ENCODE measurements at regions not wholly inside any gene's neighbourhood (a gene's known extent, or its start where the extent isn't known, plus 50 kb on each side); places are given as distances from the start of the nearest gene placed in this dataset.

DNA sequence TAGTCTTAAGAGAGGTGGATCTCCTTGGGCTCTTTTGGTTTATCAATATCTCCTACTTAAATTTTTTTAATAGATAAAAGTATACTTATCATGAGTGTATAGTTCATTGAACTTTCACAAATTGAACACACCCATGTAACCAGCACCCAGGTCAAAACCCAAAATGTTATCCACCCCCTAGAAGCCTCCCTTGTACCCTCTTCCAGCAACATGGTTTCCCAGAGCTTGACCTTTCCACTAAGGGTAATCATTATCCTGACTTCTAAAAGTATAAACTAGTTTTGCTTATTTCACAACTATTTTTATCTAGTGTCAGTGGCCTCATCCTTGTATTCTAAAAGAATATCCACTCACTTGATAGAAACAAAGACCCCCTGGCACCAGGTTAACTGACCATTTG, 106.8 kb downstream of the MDH1 start:
- peaks cover 0 to 14% (median 5%) of the 10 kb centered on the region in 12 donors for H3K4me1 ChIP-seq
- DNase-seq (no peak), ATAC-seq (no peak)
- H3K36me3 ChIP-seq, result no peaks in the 10 kb centered on the region
- H3K4me3 ChIP-seq, result no peak overlapping the region
- H3K27ac ChIP-seq, result no peak overlapping the region
- H3K9me3 ChIP-seq, result no peaks in the 10 kb centered on the region
- no peak for TF ChIP-seq POLR2A (IDR thresholded peaks at IDR 0.05)
- TF ChIP-seq, protein P1, sequence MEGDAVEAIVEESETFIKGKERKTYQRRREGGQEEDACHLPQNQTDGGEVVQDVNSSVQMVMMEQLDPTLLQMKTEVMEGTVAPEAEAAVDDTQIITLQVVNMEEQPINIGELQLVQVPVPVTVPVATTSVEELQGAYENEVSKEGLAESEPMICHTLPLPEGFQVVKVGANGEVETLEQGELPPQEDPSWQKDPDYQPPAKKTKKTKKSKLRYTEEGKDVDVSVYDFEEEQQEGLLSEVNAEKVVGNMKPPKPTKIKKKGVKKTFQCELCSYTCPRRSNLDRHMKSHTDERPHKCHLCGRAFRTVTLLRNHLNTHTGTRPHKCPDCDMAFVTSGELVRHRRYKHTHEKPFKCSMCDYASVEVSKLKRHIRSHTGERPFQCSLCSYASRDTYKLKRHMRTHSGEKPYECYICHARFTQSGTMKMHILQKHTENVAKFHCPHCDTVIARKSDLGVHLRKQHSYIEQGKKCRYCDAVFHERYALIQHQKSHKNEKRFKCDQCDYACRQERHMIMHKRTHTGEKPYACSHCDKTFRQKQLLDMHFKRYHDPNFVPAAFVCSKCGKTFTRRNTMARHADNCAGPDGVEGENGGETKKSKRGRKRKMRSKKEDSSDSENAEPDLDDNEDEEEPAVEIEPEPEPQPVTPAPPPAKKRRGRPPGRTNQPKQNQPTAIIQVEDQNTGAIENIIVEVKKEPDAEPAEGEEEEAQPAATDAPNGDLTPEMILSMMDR (IDR thresholded peaks at IDR 0.05), result no peak
- H3K27me3 ChIP-seq, result no peaks in the 10 kb centered on the region
- intact Hi-C loops (cut with DNase I), result loop anchor here in 6 of 10 donors (5.0 to 10.0 kb wide), 6 partner anchors 147 to 319 kb away; partner anchors contain the start of genes UGP2 (in 2 of the 6) and VPS54 (in 1 of the 6)

GRCh38 chr2:63696496-63696895, 107.7 kb downstream of the MDH1 start:
- TF ChIP-seq, protein P1 (IDR thresholded peaks at IDR 0.05), result no peak
- Histone ChIP-seq H3K4me3 (no peak overlapping the region), H3K27ac (no peak overlapping the region), H3K27me3 (no peaks in the 10 kb centered on the region), H3K4me1 (peaks cover 0 to 14% (median 5%) of the 10 kb centered on the region in 12 donors), H3K9me3 (no peaks in the 10 kb centered on the region), H3K36me3 (no peaks in the 10 kb centered on the region)
- no peak for DNase-seq
- intact Hi-C loops (cut with DNase I), result loop anchor here in 6 of 10 donors (5.0 to 10.0 kb wide), 6 partner anchors 146 to 318 kb away; partner anchors contain the start of genes UGP2 (in 2 of the 6) and VPS54 (in 1 of the 6)
- no peak for ATAC-seq
- WGBS, 4 donors, result 67 to 83% (median 80%) methylated on average over 1 of the region's 1 CpG

DNA sequence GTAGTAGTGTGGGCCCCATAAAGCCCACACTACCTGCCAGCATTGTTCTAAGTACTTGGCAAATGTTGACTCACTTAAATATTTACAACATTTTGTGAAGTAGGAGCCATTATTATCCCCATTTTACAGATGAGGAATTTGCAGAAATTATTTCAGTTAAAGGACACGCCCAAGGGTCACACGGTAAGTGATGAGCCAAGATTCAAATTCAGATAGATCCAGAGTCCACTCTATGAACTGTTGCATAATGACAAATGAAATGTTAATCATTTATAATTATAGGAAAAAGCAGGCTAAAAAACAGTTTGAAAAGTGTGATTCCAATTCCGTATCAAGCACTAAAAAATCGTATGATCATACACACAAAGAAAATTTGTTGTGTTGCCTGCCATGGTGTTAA, 108.4 kb downstream of the MDH1 start:
- no peak for ATAC-seq
- H3K27me3 ChIP-seq, result no peaks in the 10 kb centered on the region
- WGBS, 4 donors, result 93 to 98% (median 97%) methylated on average over 4 of the region's 4 CpGs
- TF ChIP-seq POLR2A (IDR thresholded peaks at IDR 0.05), result no peak
- TF ChIP-seq, protein P1 (IDR thresholded peaks at IDR 0.05), result no peak
- no peak overlapping the region for H3K27ac ChIP-seq
- peaks cover 0 to 14% (median 5%) of the 10 kb centered on the region in 12 donors for H3K4me1 ChIP-seq
- no peaks in the 10 kb centered on the region for H3K36me3 ChIP-seq
- no peak for DNase-seq
- no peaks in the 10 kb centered on the region for H3K9me3 ChIP-seq
- intact Hi-C loops (cut with DNase I), result loop anchor here in 6 of 10 donors (5.0 to 10.0 kb wide), 6 partner anchors 145 to 318 kb away; partner anchors contain the start of genes UGP2 (in 2 of the 6) and VPS54 (in 1 of the 6)
- no peak overlapping the region for H3K4me3 ChIP-seq

DNA sequence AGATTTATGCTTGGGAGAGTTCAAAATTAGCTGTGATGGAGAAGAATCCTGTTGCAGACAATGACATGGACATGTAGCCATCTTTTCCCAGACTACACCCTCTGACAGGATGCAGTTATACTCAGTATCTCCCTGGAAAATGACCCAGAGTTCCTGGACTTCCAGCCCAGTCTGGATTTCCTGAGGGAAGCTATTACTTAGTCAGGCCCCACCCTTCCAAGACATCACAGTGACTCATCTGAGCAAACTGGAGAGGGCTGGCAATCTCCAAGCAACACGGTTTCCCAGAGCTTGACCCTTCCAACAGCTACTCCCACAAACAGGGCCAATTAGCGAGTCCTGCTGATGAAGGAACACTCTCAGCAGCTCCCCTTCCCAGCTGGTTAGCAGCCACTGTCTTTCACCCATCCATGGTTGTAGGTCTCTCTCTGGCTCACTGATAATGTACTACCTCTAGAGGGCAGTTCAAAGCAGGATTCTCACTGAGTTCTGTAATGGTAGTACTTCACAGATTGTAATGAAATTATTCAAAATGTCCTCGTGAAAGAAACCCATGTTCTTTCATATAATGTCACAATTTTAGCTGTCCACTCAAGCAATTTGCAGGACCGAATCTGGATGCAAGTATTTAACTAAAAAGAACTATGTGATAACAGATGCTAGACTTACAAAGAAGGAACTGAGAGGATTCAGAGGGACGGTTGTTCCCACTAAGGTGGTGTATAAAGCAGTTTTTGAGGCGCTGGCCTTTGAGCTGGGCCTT, 110.2 kb downstream of the MDH1 start:
- peaks cover 0 to 14% (median 5%) of the 10 kb centered on the region in 12 donors for H3K4me1 ChIP-seq
- H3K27ac ChIP-seq, result peak overlapping the region in 11 of 12 donors; percentile 16 to 68 (median 49)
- H3K4me3 ChIP-seq, result no peak overlapping the region
- no peaks in the 10 kb centered on the region for H3K36me3 ChIP-seq
- intact Hi-C loops (cut with DNase I), result loop anchor here in 7 of 10 donors (1.0 to 10.0 kb wide), 9 partner anchors 141 to 316 kb away; partner anchors contain the start of genes UGP2 (in 2 of the 7) and VPS54 (in 1 of the 7)
- 41 to 51% (median 45%) methylated on average over 6 of the region's 6 CpGs for WGBS, 4 donors
- no peak for TF ChIP-seq POLR2A (IDR thresholded peaks at IDR 0.05)
- TF ChIP-seq, protein P1 (IDR thresholded peaks at IDR 0.05), result peak; percentile 33 to 74 (median 55)
- no peaks in the 10 kb centered on the region for H3K27me3 ChIP-seq
- no peaks in the 10 kb centered on the region for H3K9me3 ChIP-seq
- peak in 4 of 5 donors; percentile 50 to 75 (median 64) for DNase-seq
- peak; percentile 85 to 98 (median 97) for ATAC-seq
